Ovary (tissue), 3 donors: ENCODE measurements at regions not wholly inside any gene's neighbourhood (a gene's known extent, or its start where the extent isn't known, plus 50 kb on each side); places are given as distances from the start of the nearest gene placed in this dataset.

Source experiments
- EP300 ChIP-seq: sonication (generic); formaldehyde crosslinking; IDR thresholded peaks from one replicate; pipeline ENCODE4 v1.6.1; 2017; ENCODE audit warnings: antibody characterized with exemption
- TF ChIP-seq, protein P1 (sequence below), 3 donors: fragments of 450-650 bp in 2 of 3; fragments of 200-600 bp in 1 of 3; IDR thresholded peaks; one replicate each; pipeline versions ENCODE4 v1.5.1 to v1.8.0; 2016 to 2022; ENCODE audit warnings: antibody characterized with exemption in 3 of 3, mild to moderate bottlenecking in 1 of 3
- donor health status: DM: no; HTN: no; CAD: no.

DNA sequence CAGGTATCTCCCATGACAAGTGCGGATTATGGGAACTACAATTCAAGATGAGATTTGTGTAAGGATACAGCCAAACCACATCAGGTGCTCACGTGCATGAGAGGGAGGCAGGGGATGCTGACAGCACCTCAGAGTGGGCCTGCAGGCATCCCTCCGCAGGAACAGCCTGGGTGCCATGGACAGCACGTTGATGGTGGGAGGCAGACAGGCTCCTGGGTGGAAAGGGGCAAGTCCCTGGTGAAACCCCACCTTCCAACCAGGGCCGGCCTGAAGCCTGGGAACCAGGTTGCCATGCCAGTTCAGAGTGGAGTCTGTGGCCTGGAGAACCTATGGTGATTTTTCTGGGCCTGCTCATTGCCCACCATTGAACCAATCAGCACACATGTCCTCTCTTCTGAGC is 1469.6 kb downstream of the PCDH7 start:
- TF ChIP-seq, protein P1, sequence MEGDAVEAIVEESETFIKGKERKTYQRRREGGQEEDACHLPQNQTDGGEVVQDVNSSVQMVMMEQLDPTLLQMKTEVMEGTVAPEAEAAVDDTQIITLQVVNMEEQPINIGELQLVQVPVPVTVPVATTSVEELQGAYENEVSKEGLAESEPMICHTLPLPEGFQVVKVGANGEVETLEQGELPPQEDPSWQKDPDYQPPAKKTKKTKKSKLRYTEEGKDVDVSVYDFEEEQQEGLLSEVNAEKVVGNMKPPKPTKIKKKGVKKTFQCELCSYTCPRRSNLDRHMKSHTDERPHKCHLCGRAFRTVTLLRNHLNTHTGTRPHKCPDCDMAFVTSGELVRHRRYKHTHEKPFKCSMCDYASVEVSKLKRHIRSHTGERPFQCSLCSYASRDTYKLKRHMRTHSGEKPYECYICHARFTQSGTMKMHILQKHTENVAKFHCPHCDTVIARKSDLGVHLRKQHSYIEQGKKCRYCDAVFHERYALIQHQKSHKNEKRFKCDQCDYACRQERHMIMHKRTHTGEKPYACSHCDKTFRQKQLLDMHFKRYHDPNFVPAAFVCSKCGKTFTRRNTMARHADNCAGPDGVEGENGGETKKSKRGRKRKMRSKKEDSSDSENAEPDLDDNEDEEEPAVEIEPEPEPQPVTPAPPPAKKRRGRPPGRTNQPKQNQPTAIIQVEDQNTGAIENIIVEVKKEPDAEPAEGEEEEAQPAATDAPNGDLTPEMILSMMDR (IDR thresholded peaks at IDR 0.05), result no peak
- no peak for TF ChIP-seq EP300
